Loucy (cell line): ENCODE measurements at regions not wholly inside any gene's neighbourhood (a gene's known extent, or its start where the extent isn't known, plus 50 kb on each side); places are given as distances from the start of the nearest gene placed in this dataset.

Experiments used
- H2AFZ ChIP-seq: fragments of 200-600 bp; sonication (generic); 2 replicates; pipeline ENCODE4 v1.6.0; 2016; ENCODE audit warnings: antibody characterized with exemption, mild to moderate bottlenecking, low read length, moderate library complexity
- H3F3A ChIP-seq: fragments of 200-600 bp; 2 replicates; pipeline ENCODE4 v1.6.0; 2016; ENCODE audit warnings: antibody characterized with exemption, low read depth, mild to moderate bottlenecking
- H3K27me3 ChIP-seq: fragments of 200-600 bp; sonication (generic); 2 replicates; pipeline ENCODE4 v1.6.1; 2014; ENCODE audit warnings: low read length, mild to moderate bottlenecking; ENCODE audit not compliant: insufficient read depth, poor library complexity, severe bottlenecking
- H3K36me3 ChIP-seq: fragments of 200-600 bp; sonication (generic); 2 replicates; pipeline ENCODE4 v1.6.1; 2016; ENCODE audit warnings: low read length; ENCODE audit not compliant: insufficient read depth
- H3K4me1 ChIP-seq: fragments of 200-600 bp; sonication (generic); 2 replicates; pipeline ENCODE4 v1.5.1; 2014; ENCODE audit warnings: low read length, mild to moderate bottlenecking; ENCODE audit not compliant: insufficient read depth, poor library complexity, severe bottlenecking
- H3K4me2 ChIP-seq: fragments of 200-600 bp; sonication (generic); 2 replicates; pipeline ENCODE4 v1.6.0; 2014; ENCODE audit warnings: antibody characterized with exemption, low read length, low read depth, mild to moderate bottlenecking; ENCODE audit not compliant: poor library complexity, severe bottlenecking
- H3K4me3 ChIP-seq: fragments of 200-600 bp; sonication (generic); 2 replicates; pipeline ENCODE4 v1.5.1; 2014; ENCODE audit warnings: low read length, mild to moderate bottlenecking, mixed read lengths; ENCODE audit not compliant: poor library complexity, severe bottlenecking
- H3K79me2 ChIP-seq: fragments of 200-600 bp; sonication (generic); 2 replicates; pipeline ENCODE4 v1.6.1; 2014; ENCODE audit warnings: low read length; ENCODE audit not compliant: insufficient read depth
- H3K9ac ChIP-seq: fragments of 200-600 bp; sonication (generic); 2 replicates; pipeline ENCODE4 v1.6.0; 2014; ENCODE audit warnings: mild to moderate bottlenecking, low read depth, low read length, moderate library complexity; ENCODE audit not compliant: poor library complexity, severe bottlenecking
- H3K9me2 ChIP-seq: fragments of 200-600 bp; sonication (generic); replicated peaks from 2 replicates; pipeline ENCODE4 v1.6.1; 2016; ENCODE audit warnings: low read depth, low read length, mixed read lengths
- H3K9me3 ChIP-seq: fragments of 200-600 bp; sonication (generic); 2 replicates; pipeline ENCODE4 v1.6.1; 2014; ENCODE audit warnings: mild to moderate bottlenecking, antibody characterized with exemption, low read length, low read depth; ENCODE audit not compliant: insufficient read depth
- H4K20me1 ChIP-seq: fragments of 200-600 bp; sonication (generic); 2 replicates; pipeline ENCODE4 v1.6.0; 2014; ENCODE audit warnings: antibody characterized with exemption, low read length, mild to moderate bottlenecking; ENCODE audit not compliant: insufficient read depth, poor library complexity, severe bottlenecking
- EZH2phosphoT487 ChIP-seq: fragments of 200-600 bp; IDR thresholded peaks from 2 replicates; pipeline ENCODE4 v1.6.1; 2018; ENCODE audit warnings: antibody characterized with exemption, mild to moderate bottlenecking, moderate library complexity, borderline replicate concordance
- TF ChIP-seq, protein P1 (sequence below): fragments of 200-600 bp; sonication (generic); conservative IDR thresholded peaks from 2 replicates; pipeline ENCODE4 v1.5.1; 2014; ENCODE audit warnings: mild to moderate bottlenecking, antibody characterized with exemption, low read length

- Histone ChIP-seq H3K36me3 (no peaks in the 10 kb centered on the region), H4K20me1 (no peaks in the 10 kb centered on the region), H3K79me2 (no peaks in the 10 kb centered on the region), H3F3A (no peaks in the 10 kb centered on the region), H3K4me1 (peaks cover 16% of the 10 kb centered on the region), H3K27me3 (no peaks in the 10 kb centered on the region), H3K9ac (no peak overlapping the region), H3K9me2 (no peaks in the 10 kb centered on the region), H3K9me3 (no peaks in the 10 kb centered on the region; the same call in 1 of the 2 replicates), H3K4me2 (no peak overlapping the region), H2AFZ (no peak overlapping the region), H3K4me3 (no peak overlapping the region)
- no peak for TF ChIP-seq EZH2phosphoT487
- TF ChIP-seq, protein P1, sequence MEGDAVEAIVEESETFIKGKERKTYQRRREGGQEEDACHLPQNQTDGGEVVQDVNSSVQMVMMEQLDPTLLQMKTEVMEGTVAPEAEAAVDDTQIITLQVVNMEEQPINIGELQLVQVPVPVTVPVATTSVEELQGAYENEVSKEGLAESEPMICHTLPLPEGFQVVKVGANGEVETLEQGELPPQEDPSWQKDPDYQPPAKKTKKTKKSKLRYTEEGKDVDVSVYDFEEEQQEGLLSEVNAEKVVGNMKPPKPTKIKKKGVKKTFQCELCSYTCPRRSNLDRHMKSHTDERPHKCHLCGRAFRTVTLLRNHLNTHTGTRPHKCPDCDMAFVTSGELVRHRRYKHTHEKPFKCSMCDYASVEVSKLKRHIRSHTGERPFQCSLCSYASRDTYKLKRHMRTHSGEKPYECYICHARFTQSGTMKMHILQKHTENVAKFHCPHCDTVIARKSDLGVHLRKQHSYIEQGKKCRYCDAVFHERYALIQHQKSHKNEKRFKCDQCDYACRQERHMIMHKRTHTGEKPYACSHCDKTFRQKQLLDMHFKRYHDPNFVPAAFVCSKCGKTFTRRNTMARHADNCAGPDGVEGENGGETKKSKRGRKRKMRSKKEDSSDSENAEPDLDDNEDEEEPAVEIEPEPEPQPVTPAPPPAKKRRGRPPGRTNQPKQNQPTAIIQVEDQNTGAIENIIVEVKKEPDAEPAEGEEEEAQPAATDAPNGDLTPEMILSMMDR, result no peak
These were observed 102.4 kb upstream of the HIVEP1 start for GRCh38 chr6:11909696-11910132.

- no peaks in the 10 kb centered on the region for H3K79me2 ChIP-seq
- H2AFZ ChIP-seq, result no peak overlapping the region
- H3K9me3 ChIP-seq, result no peaks in the 10 kb centered on the region; the same call in 1 of the 2 replicates
- no peaks in the 10 kb centered on the region for H4K20me1 ChIP-seq
- no peaks in the 10 kb centered on the region for H3F3A ChIP-seq
- TF ChIP-seq, protein P1, result no peak
- TF ChIP-seq EZH2phosphoT487, result no peak
- no peak overlapping the region for H3K9ac ChIP-seq
- no peaks in the 10 kb centered on the region for H3K27me3 ChIP-seq
- H3K36me3 ChIP-seq, result no peaks in the 10 kb centered on the region
- H3K4me2 ChIP-seq, result no peak overlapping the region
- no peak overlapping the region for H3K4me3 ChIP-seq
- no peaks in the 10 kb centered on the region for H3K9me2 ChIP-seq
- peaks cover 16% of the 10 kb centered on the region for H3K4me1 ChIP-seq
These were observed 103.5 kb upstream of the HIVEP1 start for GRCh38 chr6:11908436-11909105.

- H3K9me3 ChIP-seq, result no peaks in the 10 kb centered on the region; the same call in 1 of the 2 replicates
- no peaks in the 10 kb centered on the region for H4K20me1 ChIP-seq
- H3K4me1 ChIP-seq, result peaks cover 22% of the 10 kb centered on the region
- no peak overlapping the region for H2AFZ ChIP-seq
- H3K9ac ChIP-seq, result no peak overlapping the region
- no peak overlapping the region for H3K4me2 ChIP-seq
- H3K9me2 ChIP-seq, result no peaks in the 10 kb centered on the region
- no peak overlapping the region for H3K4me3 ChIP-seq
- no peaks in the 10 kb centered on the region for H3K27me3 ChIP-seq
- H3K36me3 ChIP-seq, result no peaks in the 10 kb centered on the region
- no peak for TF ChIP-seq EZH2phosphoT487
- TF ChIP-seq, protein P1, result no peak
- H3F3A ChIP-seq, result 0 out of 2 replicates have a peak, but pooled peaks cover 3% of the 10 kb centered on the region
- H3K79me2 ChIP-seq, result no peaks in the 10 kb centered on the region
These were observed 108.5 kb upstream of the HIVEP1 start for GRCh38 chr6:11903645-11904044.
